ENCODE measurements at regions not wholly inside any gene's neighbourhood (a gene's known extent, or its start where the extent isn't known, plus 50 kb on each side); places are given as distances from the start of the nearest gene placed in this dataset.

DNA sequence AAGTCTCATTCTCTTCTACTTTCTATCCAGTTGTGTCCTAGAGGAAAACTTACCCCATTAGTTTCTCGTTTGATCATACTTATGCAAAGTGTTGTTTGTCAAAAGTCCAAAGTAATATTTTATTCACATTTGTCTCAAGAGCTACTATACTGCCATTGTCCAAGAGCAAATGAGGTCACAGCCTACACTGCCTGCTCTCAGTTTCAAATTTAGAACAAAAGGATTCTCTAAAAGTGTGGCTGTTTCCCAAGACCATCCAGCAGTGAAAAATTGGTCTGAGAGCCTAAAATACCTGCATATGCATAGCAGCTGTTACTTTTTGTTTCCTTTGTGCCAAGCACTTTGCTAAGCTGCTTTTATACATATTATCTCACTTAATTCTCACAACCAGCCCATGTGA, 439.5 kb upstream of the NFE2L3 start:
- no peaks in the 10 kb centered on the region for H3K36me3 ChIP-seq
- H3K9me3 ChIP-seq, result no peaks in the 10 kb centered on the region
- H3K4me3 ChIP-seq (ENCODE audit: low read depth in 1 of 2, low read length in 1 of 2), result no peak overlapping the region
- H3K27ac ChIP-seq, result no peak overlapping the region
- no peaks in the 10 kb centered on the region for H3K4me1 ChIP-seq (ENCODE audit: control insufficient read depth in 1 of 2, insufficient read depth in 1 of 2, low read depth in 1 of 2, low read length in 1 of 2)
- no peaks in the 10 kb centered on the region for H3K27me3 ChIP-seq
- TF ChIP-seq CTCF (IDR thresholded peaks at IDR 0.05), result no peak

- Histone ChIP-seq H3K27ac (no peak overlapping the region), H3K27me3 (no peaks in the 10 kb centered on the region), H3K9me3 (no peaks in the 10 kb centered on the region), H3K36me3 (no peaks in the 10 kb centered on the region), H3K4me1 (ENCODE audit: control insufficient read depth in 1 of 2, insufficient read depth in 1 of 2, low read depth in 1 of 2, low read length in 1 of 2) (no peaks in the 10 kb centered on the region), H3K4me3 (ENCODE audit: low read depth in 1 of 2, low read length in 1 of 2) (no peak overlapping the region)
- TF ChIP-seq CTCF (IDR thresholded peaks at IDR 0.05), result no peak
Observed at GRCh38 chr7:25714013-25714412, 438.0 kb upstream of the NFE2L3 start.

DNA sequence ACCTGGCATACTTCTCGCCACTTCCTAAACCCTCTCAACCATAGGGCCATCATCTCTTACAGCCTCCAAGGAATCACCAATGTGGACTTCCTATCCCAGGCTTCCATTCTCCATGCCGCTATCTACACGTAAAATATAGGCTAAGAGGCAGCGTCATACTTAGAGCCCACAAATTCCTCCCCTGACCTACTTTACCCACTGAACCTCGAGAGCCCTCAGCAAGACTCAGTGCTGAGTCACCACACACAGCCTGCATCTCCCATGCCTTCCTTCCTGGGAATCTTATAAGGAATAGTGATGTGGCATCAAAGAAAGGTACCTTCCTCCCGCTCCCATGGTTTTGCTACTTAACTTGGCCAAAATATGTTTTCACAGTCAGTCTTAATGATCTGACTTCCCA, 435.6 kb upstream of the NFE2L3 start:
- Histone ChIP-seq H3K4me3 (ENCODE audit: low read depth in 1 of 2, low read length in 1 of 2) (no peak overlapping the region), H3K27ac (no peak overlapping the region), H3K4me1 (ENCODE audit: control insufficient read depth in 1 of 2, insufficient read depth in 1 of 2, low read depth in 1 of 2, low read length in 1 of 2) (no peaks in the 10 kb centered on the region), H3K27me3 (no peaks in the 10 kb centered on the region), H3K36me3 (no peaks in the 10 kb centered on the region), H3K9me3 (no peaks in the 10 kb centered on the region)
- no peak for TF ChIP-seq CTCF (IDR thresholded peaks at IDR 0.05)

GRCh38 chr7:25718596-25718995, 433.4 kb upstream of the NFE2L3 start:
- H3K27me3 ChIP-seq, result no peaks in the 10 kb centered on the region
- no peaks in the 10 kb centered on the region for H3K4me1 ChIP-seq (ENCODE audit: control insufficient read depth in 1 of 2, insufficient read depth in 1 of 2, low read depth in 1 of 2, low read length in 1 of 2)
- no peak overlapping the region for H3K4me3 ChIP-seq (ENCODE audit: low read depth in 1 of 2, low read length in 1 of 2)
- H3K36me3 ChIP-seq, result no peaks in the 10 kb centered on the region
- no peak for TF ChIP-seq CTCF (IDR thresholded peaks at IDR 0.05)
- H3K9me3 ChIP-seq, result no peaks in the 10 kb centered on the region
- no peak overlapping the region for H3K27ac ChIP-seq

GRCh38 chr7:25719190-25719896, 432.7 kb upstream of the NFE2L3 start:
- no peak overlapping the region for H3K4me3 ChIP-seq (ENCODE audit: low read depth in 1 of 2, low read length in 1 of 2)
- no peaks in the 10 kb centered on the region for H3K9me3 ChIP-seq
- H3K27ac ChIP-seq, result no peak overlapping the region
- no peaks in the 10 kb centered on the region for H3K4me1 ChIP-seq (ENCODE audit: control insufficient read depth in 1 of 2, insufficient read depth in 1 of 2, low read depth in 1 of 2, low read length in 1 of 2)
- no peaks in the 10 kb centered on the region for H3K27me3 ChIP-seq
- TF ChIP-seq CTCF (IDR thresholded peaks at IDR 0.05), result no peak
- no peaks in the 10 kb centered on the region for H3K36me3 ChIP-seq

All from neutrophil (primary cell).